GM18507 (cell line): ENCODE measurements at regions not wholly inside any gene's neighbourhood (a gene's known extent, or its start where the extent isn't known, plus 50 kb on each side); places are given as distances from the start of the nearest gene placed in this dataset.

Source experiments
- DNase-seq: peaks from one replicate; pipeline ENCODE4 v3.0.0; 2011; ENCODE audit warnings: low read depth; ENCODE audit not compliant: insufficient read length; ENCODE audit errors: extremely low spot score
- FAIRE-seq: peaks from 2 replicates; lab custom pipeline; 2011; peaks lifted over from hg19 to GRCh38; lab: Jason Lieb, UNC

DNA sequence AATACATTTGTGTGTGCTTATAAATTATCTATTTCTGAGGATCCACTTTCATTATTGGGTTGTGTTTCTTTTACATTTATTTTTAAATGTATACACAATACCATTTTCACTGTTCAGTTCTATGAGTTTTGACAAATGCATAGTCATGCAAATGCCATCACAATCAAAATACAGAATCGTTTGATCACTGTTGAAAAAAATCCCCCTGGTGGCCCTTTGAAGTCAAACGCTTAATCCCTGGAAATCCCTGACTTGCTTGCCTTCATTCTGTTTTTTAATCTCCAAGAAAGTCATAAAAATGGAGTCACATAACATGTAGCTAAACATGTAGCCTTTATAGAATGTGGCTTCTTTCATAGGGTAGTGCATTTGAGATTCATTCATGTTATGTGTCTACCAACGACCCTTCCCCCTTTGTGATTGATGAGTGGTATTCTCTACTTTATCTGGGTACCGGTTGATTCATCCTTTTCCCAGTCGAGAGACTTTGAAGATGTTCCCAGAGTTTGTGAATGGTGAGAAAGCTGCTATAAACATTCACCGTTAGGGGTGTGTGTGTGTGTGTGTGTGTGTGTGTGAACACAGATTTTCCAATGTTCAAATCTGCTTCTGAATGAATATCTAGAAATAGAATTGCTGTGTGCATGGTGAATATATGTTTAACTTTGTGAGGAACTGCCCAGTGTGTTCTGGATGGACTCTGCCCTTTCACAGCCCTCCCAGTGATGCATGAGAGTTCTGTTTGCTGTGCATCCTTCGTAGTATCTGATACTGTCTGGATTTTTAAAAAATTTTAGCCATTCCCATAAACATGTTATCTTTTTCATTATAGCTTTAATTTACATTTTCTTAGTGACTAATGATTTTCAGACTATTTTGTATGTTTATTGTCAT, 173.6 kb downstream of the GALR1 start:
- DNase-seq: no peak
- no peak for FAIRE-seq

DNA sequence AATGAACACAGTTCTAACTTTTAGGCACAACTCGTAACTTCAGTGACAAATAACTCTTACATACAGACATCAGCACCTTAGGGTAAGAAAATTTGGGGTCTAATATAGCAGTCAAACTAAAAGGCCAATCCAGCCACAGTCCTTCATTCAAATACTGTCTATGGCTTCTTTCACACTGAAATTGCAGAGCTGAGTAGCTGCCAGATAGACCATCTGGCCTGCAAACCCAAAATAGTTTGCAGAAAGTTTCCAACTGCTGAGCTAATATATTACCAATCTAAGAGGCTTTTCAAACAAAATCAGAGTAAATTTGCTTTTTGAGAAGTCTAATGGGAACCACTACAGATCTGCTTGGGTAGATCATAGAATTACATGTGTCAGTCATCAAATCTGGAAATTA, 183.4 kb downstream of the GALR1 start:
- no peak for FAIRE-seq
- no peak for DNase-seq

DNA sequence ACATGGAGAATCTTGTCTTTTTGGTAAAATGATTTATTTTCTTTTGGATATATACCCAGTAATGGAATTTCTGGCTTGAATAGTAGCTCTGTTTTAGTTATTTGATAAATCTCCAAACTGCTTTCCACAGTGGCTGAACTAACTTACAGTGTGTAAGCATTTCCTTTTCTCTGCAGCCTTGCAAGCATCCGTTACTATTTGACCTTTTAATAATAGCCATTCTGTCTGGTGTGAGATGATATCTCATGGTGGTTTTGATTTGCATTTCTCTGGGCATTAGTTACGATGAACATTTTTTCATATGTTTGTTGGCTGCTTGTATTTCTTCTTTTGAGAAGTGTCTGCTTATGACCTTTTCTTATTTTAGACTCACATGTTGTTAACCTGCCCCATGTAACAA, 190.2 kb downstream of the GALR1 start:
- DNase-seq (no peak), FAIRE-seq (no peak)

DNA sequence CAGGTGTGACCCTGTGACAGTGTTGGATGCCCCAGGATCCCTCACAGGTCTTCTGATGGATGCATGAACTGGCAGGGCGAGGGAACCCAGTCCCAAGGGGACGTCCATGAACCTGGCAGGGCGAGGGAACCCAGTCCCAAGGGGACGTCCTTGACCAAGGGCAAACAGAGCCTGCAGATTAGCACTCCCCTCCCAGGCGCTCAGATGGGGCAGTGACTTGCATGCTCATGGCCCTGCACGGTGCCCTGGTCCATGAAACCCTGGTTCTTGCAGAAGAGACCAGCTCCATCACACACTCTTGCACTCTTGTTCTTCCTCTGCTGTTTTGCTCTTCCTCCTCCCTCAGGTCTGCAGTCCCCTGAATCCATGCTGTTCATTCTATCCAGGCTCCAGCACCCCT, 192.7 kb downstream of the GALR1 start:
- FAIRE-seq: no peak
- DNase-seq: no peak

DNA sequence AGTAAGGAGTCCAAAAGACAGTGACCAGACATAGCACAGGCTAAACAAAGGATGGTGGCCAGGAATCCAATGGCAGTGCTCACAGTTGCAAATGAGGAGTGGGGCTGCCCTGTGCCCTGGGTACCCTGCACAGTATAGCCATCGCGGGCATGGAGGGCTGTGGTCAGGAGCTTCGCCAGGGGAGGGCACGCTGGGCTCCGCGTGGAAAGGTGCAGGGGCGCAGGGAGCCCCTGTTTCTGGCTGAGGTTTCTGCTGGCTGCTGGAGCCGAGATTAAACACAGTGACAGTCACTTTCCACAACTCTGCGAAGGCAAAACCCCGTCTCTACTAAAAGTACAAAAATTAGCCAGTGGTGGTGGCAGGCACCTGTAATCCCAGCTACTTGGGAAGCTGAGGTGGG, 194.7 kb downstream of the GALR1 start:
- FAIRE-seq (no peak), DNase-seq (no peak)

DNA sequence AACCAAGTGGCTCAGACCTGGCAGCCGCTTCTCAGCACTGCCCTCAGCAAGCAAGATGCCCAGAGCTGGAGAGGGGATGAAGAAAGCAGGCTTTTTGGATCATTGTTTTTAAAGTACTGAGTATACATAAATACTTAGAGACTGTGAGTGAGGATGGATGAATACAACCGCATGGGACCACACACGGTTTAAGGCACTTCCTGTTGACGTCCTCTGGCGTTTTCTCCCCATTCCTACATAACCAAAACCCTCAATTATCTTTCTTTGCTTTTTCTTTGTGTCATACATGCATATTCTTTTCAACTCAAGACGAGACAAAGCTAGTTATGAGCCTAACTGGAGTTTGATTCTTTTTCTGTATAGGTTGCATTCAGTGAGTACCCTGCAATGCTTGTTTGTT, 198.4 kb downstream of the GALR1 start:
- FAIRE-seq (no peak), DNase-seq (no peak)

DNA sequence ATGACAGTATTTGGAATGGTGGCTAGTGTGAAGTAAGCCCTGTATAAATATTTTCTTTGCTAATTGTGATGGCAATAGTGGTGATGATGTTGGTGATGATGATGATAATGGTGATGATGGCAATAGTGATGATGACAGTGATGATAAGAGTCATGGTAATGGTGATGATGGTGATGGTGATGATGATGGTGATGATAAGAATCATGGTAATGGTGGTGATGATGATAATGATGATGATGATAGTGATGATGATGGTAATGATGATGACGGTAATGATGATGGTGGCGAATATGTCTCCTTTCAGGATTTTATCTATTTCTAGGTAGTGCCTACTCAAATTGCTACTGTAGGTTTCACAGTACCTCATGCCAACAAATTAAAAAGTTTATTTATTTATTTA, 205.4 kb downstream of the GALR1 start:
- DNase-seq (no peak), FAIRE-seq (no peak)

DNA sequence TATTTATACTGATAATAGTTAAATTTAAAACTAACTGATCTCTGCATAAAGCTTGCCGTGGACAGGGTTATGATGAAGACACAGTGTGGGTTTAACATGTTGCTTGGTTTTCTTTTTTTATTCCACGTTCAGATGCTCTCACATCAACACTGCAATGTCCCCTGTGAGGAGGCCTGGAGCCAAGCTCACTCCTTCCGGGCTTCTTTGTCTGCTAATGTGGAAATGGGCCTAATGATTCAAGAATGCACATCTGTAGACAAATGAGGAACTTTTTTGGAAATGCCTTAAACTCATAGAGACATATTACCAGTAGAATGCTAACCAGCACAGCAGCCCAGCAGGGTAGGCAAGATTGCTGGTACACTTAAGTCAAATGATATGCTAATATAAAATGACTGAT, 208.0 kb downstream of the GALR1 start:
- DNase-seq: no peak
- FAIRE-seq: no peak

DNA sequence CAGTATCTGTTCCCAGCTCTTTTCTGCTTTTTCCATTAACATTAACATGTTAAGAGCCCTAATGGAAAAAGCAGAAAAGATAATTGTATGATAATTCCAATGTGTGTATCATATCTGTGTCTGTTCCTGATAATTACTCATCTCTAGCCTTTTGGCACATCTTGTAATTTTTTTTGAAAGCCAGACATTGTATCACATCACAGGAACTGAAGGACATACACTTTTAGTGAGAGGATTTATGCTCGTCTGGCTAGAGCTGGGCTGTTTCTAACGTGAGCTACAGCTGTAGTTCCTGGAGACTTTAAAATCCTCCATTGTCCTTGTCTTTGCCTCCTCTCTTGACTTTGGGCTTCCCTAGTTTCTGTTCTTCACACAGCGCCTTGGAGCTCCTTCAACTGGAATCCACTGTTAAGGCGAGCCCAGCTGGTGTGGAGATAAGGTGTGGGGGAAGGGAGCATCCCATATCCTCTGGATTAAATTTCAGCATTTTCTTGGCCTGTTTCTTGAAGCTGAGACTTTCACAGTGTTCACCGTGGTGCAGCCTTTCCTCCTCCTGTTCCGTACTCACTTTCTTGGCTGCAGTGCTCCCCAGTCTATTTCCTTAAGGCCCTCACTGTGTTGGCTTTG, 211.5 kb downstream of the GALR1 start:
- no peak for DNase-seq
- FAIRE-seq: no peak

DNA sequence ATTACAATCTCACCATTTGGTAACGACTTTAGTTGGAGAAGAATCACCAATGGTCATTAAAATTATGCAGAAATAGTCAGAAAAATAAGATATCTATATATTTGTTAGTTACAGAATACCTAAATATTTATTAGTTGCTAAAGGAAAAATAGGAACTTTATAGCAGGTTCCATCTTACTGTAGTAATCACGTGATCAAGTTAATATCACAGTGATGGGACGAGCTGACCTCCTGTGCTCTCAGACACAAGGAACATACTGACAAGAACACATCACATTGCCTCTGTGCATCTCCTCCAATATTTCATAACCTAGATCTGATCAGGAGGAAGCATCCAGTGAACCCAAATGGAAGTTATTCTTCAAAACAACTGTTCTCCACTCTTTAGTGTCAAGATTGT, 215.3 kb downstream of the GALR1 start:
- no peak for FAIRE-seq

DNA sequence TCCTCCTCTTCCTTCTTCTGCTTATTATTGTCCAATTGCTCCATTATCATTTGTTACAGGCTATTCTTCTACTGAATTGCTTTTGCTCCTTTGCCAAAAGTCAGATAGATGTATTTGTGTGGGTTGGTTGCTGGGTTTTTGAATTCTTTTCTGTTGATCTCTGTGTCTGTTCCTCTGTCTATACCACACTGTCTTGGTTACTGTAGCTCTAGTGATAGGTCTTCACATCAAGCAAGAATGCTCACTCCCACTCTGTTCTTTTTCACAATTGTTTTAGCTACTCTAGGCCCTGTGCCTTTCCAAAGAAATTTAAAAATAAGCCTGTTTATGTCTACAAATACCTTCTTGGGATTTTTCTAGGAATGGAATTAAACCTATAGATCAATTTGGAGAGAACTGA, 217.2 kb downstream of the GALR1 start:
- FAIRE-seq: no peak
- DNase-seq: no peak

More for the DNA sequence above, 215.3 kb downstream of the GALR1 start:
- DNase-seq: no peak

DNA sequence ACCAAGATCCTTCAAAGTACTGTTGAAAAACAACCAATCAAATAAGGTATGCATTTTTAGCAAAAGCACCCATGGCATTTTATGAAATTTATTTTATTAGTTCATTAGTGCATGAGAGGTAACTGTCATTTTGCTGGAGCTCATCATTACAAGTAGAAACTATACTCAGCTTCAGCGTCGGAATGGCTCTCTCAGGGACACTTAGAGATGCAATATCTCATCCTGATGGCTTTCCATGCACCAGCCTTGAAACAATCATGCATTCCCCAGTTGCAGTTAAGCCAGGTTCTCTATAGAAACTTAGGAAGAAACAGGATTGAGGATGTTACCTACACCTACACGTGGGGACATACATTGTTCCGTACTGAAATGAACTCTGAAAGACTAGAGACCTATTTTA, 219.5 kb downstream of the GALR1 start:
- no peak for FAIRE-seq

DNA sequence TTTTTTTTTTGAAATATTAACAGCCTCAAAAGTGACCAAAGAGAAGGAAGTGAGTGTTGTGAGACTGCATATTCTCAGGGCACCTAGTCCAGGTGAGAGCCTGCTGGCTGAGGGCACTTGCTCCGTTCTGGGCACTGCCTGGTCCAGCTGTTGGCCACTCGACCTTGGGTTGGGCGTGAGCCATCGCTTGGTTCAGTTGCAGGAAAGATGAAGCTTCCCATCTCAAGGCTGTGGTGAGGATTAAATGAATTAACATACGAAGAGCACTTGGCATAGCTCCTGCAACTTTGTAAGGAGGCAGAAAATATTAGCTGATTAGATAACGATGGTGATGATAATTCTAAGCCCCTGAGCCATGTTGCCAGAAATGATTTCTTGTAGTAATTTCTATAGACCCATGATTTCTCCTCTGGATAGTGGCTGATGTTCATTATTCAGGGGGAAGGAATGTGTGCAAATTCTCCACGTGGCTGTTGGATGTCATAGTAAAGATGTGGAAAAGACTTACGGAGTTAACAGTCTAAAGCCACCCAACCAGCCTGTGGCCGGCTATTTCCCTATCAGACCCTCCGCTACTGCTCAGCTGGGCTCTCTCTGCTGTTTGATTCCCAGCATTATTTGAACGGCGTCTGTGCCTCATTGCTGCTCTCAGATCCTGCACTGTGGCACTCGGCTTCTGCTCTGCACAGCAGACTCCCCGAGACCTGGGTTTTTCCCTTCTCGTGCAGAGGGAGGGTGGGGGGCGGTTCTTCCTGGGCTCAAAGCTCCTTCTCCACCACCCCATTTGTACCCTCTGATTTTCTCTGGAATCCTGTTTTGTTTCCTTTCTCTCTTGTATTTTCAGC, 221.1 kb downstream of the GALR1 start:
- no peak for DNase-seq
- no peak for FAIRE-seq

More for the DNA sequence above, 219.5 kb downstream of the GALR1 start:
- no peak for DNase-seq

DNA sequence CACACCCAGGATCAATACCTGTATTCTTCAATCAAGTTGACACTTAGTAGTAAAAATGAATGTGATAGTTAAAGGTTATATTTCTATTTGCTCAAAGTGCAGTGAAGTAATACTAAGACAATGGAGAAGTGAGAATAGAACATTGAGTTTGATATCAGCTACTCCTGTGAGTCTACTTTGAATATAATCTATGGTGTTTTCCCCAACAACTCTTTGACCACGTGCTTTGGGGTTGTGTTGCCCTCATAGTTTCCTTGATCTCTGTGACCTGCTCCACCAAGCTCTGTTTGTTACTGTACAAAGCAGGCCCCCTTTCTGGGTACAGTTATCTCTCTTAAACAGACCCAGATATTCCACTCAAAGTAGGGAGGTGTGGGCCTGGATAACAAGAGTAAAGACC, 222.9 kb downstream of the GALR1 start:
- no peak for FAIRE-seq
- DNase-seq: no peak

DNA sequence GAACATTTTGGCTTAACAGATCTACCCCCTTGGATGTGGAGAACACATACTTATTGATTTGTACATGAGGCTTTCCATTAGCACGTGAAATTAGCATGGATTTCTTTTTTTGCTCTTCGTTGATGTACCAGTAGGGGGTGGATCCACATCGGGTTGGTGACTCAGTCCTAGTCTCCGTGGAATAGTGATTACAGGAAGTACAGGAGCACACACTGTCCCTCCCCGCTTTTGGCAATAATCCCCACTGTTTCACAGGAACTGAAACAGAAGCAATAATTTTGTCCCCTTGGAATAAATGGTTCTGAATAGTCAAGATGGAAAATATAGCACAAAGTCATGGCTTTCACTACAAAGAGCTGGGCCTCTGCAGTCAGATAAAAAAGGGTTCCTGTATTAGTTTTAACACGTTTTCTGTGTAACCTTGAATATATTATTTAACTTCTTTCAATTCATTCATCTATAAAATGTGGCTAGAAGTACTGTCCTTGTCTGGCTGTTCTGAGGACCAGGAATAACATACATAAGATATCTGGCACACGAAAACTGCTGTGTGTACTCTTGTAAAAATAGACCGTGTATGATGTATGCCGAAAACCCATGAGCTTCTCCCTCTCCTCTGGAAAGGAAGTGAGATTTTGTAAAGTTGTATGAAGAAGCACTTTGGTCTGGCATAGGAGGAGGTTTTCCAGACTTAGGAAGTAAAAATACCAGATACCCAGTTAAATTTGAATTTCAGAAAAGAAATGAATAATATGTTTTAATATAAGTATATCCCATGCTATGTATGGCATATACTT, 229.2 kb downstream of the GALR1 start:
- DNase-seq (no peak), FAIRE-seq (no peak)

DNA sequence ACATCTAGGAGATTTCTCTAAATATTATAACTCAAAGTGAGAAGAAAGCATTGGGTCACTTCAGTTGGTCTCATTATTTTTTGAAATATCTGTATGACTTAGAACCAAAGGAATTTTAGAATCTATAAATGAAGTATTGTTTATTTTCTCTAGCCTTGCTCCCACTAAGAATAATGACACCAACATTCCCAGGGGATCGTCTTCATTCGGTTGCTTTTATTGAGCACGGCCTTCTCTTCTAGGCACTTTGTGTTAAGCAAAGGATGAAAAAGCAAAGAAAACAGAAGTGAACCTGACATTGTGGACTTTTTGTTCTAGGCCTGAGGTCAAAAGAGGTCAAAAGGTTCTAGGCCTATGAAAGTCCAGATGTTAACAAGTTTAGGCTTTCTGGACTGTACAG, 231.9 kb downstream of the GALR1 start:
- DNase-seq: no peak
- FAIRE-seq: no peak

DNA sequence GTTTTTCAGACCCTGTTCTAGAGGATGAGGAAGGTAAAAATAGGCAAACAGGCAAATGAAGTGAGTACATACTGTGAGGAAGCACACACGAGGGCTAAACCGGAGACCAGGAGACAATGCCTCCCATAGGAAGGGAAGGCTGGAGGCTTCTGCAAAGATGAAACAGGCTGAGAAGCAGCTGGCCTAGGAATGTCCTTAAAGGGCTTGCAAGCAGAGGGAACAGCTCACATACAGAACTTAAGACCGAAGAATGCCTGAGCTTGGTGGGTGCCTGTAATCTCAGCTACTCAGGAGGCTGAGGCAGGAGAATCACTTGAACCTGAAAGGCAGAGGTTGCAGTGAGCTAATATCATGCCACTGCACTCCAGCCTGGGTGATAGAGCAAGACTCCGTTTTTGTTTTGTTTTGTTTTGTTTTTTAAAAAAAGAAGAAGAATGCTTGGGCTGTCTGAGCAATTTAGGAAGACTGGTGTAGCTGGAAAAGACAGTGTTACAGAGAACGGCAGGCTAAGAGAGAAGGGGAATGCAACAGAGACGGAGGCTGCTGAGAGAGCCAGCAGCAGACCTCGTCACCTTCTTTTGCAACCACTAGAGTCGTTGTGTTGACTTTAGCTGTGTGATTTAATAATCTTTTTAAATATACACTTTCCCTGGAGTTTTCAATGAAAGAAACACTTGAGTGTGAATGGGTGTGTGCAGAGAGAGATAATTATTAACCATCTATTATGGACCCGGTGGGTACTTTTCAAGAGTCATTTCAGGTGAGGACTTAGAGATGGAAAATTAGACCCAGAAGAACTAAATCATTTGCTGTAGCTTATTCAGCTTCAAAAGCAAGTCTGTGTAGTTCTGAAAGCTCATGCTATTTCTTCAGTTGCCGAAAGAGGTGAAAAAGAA, 232.8 kb downstream of the GALR1 start:
- DNase-seq (no peak), FAIRE-seq (no peak)

DNA sequence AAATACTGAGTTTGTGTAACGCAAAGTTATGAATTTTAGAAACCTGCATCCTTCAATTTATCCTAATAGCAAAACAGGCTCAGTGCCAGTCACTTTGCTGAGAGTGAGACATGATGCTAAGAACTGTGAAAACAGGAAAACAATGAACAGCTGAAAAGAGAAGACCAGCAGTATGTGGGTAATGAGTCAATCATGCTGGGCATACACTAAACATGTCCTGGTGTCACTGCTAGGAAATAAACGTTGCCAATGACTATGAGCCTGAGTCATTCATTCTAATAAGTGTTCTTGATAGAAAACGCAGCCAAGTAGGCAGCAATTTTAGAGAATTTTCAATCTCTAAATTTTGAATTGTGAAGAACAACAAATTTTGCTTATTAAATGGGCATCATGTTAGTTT, 237.3 kb downstream of the GALR1 start:
- FAIRE-seq (no peak), DNase-seq (no peak)
